Umbilical cord (tissue), 1 donor: ENCODE measurements at regions not wholly inside any gene's neighbourhood (a gene's known extent, or its start where the extent isn't known, plus 50 kb on each side); places are given as distances from the start of the nearest gene placed in this dataset.
"Not testable (repeated sequence)": the region's sequence is repeated elsewhere in the genome, so short reads cannot be mapped to it uniquely, and the experiment has no call there.

Experiments used
- DNase-seq: peaks from one replicate; pipeline ENCODE4 v3.0.0-alpha.2; 2015; ENCODE audit warnings: low spot score

GRCh38 chr15:23750179-23750578, 63.1 kb upstream of the NDN start:
- no peak for DNase-seq

DNA sequence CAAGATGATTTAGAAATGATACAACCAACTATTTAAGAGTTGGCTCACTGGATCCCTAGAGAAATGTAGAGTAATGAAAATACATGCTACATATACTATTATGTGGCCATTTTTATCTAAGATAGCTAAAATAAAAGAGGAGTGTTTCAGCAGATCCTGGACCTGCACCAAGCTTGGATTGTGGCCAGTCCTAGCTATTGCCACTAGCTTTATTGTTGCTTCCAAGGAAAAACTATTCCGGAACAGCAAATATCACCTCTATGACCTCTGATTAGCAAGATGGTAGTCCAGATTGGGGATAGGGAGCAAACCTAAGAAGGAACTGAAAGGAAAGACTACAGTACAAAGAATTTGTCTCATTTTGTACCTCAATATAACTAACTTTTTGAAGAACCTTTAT, 63.7 kb upstream of the NDN start:
- DNase-seq, result no peak

- DNase-seq, result no peak
Measured at GRCh38 chr15:23753248-23753647, 66.1 kb upstream of the NDN start.

GRCh38 chr15:23758891-23759290, 71.8 kb upstream of the NDN start:
- peak; percentile 41 for DNase-seq

GRCh38 chr15:23760024-23760423, 72.9 kb upstream of the NDN start:
- no peak for DNase-seq

GRCh38 chr15:23761386-23761785, 74.3 kb upstream of the NDN start:
- no peak for DNase-seq

DNA sequence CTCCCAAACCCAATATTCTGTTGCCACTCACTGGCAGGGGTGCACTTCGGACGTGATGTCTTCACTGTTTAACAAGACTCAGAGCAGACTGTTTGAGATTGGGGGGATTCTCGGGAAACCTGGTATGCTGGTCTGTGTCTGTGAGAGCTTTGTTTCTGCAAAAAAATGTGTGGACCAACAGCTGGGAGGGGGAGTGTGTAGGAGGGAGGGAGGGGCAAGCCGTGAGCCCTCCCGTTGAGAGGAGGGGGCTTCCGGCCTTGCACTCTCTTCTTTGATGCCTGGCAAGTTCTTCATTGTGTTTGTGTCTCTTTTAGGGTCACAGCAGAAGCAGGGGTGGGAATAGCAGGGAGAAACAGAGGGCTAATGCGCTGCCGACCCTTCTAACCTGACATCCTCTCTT, 74.9 kb upstream of the NDN start:
- no peak for DNase-seq

GRCh38 chr15:23763021-23763420, 75.9 kb upstream of the NDN start:
- no peak for DNase-seq

DNA sequence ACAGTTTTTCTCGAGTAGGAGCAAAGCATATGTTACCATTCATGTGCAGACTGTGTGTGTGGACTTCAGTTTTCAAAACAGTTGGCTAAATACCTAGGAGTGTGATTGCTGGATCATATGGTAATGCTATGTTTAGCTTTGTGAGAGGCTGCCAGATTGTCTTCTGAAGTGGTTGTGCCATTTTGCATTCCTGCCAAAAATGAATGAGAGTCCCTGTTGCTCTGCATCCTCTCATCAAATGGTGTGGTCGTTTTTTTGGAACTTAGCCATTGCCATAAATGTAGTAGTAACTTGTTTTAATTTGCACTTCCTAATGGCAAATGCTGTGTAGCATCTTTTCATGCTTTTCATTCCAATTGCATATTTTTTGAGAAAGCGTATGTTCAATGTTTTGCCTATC, 77.2 kb upstream of the NDN start:
- no peak for DNase-seq

GRCh38 chr15:23764716-23765115, 77.6 kb upstream of the NDN start:
- no peak for DNase-seq

DNA sequence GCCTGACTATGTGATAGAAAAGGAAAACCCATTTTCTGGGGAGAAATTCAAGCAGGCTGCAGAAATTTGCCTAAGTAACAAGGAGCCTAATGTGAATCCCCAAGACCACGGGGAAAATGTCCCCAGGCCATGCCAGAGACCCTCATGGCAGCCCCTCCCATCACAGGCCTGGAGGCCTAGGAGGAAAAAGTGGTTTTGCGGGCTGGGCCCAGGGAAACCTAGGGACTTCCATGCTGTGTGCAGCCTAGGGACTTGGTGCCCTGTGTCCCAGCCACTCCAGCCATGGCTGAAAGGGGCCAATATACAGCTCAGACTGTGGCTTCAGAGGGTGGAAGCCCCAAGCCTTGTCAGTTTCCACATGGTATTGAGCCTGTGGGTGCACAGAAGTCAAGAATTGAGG, 79.7 kb upstream of the NDN start:
- DNase-seq, result not testable (repeated sequence)

GRCh38 chr15:23773093-23773492, 86.0 kb upstream of the NDN start:
- no peak for DNase-seq

- no peak for DNase-seq
Measured at GRCh38 chr15:23787346-23788105, 100.4 kb upstream of the NDN start.

GRCh38 chr15:23793191-23793680, 106.1 kb upstream of the NDN start:
- DNase-seq, result no peak

DNA sequence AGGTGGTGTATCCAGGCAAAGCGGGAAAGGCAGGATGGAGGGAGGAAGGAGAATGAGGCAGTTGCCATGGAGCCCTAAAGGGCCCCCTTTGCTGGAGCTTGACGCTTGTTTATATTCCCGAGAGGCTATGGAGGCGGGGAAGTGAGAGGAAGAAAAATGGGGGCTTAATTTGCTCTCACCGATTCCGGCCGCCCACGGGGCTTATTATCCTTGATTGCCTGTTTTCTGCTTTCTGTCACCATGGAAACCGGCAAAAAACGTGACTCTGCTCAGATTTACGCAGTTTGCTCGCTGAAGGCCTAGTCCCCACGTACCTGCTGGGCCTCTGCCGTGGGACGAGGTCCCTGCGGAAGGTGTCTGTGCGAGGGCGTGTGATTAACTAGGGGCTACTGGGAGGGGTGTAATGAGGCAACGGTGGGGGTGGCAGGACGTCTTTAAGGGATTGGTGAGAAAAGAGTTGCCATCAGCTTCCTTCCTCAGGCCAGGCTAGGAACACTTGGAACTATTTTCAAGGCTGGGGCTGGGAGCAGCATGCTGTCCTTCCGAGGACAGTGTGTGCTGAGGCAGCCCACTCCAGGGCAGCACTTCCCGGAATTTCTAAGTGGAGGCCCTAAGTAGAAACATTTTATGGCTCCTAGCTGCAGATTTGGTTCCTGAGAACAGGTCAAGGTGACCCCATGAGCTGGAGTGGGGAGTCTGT, 110.8 kb upstream of the NDN start:
- DNase-seq, result no peak

DNA sequence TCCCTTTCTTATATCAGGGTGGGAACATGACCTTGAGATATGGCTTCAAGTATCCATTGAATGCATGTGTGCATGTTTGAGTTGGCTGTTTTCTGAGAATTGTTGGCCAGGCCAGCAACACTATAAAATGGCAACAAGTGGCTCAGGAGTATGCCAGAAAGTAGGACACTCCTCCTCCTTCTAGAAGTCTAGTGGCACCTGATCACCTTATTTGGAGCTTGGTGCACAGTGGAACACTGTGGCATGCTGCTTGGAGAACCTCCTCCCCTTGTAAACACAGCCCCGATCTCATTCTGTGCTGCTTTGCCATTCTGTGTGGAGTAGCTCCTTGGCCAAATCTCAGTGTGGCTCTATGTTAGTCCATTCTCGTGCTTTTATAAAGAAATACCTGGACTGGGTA, 114.8 kb upstream of the NDN start:
- no peak for DNase-seq

GRCh38 chr15:23802896-23803435, 115.9 kb upstream of the NDN start:
- not testable (repeated sequence) for DNase-seq

DNA sequence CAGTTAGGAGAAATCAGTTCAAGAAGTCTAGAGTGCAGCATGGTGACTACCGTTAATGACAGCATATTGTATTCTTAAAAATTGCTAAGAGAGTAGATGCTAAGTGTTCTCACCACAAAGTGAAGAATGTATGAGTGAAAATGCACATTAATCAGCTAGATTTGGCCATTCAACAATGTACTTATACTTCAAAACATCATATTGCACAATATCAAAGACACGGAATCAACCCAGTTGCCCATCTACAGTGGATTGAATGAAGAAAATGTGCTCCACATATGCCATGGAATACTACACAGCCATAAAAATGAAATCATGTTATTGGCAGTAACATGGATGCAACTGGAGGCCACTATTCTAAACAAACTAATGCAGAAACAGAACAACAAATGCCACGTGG, 119.9 kb upstream of the NDN start:
- no peak for DNase-seq

DNA sequence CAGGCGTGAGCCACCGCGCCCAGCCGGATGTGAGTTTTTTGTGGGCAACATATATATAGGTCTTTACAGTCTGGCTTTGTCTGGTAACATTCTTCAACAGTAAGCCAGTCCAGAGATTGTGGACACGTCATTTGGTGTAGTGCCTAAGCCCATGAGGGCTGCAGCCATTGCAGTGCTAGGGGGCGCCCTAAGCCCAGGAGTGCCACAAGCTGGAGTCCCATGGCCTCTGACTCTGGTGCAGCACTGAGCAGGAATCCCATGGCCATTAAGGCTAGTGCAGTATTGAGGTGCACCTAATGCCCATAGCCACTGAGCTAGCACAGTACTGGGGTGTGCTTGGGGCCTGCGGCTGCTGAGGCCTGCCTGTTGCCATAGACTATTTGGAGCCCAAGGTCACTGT, 136.4 kb upstream of the NDN start:
- no peak for DNase-seq

DNA sequence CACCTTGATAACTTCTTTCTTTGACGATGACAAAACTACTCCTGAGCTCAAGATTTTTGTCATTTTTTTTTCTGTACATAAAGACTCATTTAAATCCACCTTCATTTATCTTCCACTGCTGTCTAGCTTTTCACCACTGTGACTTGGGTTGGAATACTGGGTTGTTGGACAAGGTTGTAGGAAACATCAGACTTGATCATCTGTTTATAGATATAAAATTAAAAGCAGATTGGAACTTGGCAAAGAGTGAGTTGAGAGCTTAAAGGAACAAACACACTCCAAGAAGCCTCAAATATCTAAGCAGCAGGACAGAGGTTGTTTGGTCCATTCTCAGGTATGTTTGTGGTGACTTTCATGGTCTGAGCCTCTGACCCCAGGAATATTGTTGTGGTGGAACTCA, 141.7 kb upstream of the NDN start:
- DNase-seq, result no peak

DNA sequence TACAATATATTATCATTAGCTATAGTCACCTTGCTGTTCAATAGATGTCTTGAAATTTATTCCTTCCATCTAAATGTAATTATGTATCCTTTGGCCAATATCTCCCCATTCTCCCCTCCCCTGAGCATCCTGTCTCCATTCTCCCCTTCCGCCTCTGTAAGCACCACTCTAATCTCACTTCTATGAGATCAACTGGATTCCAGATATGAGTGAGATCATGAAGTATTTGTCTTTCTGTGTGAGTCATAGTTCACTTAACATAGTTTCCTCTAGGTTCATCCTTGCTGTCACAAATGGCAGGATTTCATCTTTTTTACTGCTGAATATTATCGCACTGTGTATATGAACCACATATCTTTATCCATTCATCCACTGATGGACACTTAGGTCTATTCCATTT, 148.8 kb upstream of the NDN start:
- no peak for DNase-seq

DNA sequence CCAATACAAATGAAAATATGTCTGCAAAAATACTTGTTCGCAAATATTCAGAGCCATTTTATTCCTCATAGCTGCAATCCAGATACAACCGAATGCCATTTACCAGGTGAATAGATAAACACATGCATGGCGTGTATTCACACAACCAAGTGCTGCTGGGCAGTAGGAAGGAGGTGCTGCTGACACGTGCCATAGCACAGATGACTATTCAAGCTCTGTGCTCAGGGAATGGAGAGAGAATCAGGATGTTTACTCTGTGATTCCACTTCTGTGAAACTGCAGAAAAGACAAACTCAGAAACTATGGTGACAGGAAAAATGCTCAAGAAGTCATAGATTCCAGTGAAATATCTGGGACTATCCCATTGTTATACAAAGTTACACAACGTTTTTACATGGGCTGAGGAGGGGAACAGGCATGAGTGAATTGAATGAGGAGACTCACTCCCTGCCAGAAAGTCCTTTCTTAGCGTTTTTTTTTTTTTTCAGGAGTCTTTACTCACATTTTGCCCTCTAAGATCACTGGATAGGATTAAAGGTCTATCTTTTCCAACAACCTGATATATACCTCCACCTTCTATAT, 152.9 kb upstream of the NDN start:
- no peak for DNase-seq

GRCh38 chr15:23846218-23846617, 159.1 kb upstream of the NDN start:
- DNase-seq, result no peak
